IMR-90 (cell line): ENCODE measurements at regions not wholly inside any gene's neighbourhood (a gene's known extent, or its start where the extent isn't known, plus 50 kb on each side); places are given as distances from the start of the nearest gene placed in this dataset.

Experiments used
- BHLHE40 ChIP-seq: fragments of 150-350 bp; IDR thresholded peaks from 2 replicates; pipeline ENCODE4 v1.6.1; 2016; ENCODE audit warnings: mild to moderate bottlenecking, low read depth, low read length
- FOS ChIP-seq: fragments of 150-350 bp; IDR thresholded peaks from 2 replicates; pipeline ENCODE4 v1.6.1; 2016; ENCODE audit warnings: low read depth, low read length
- MAFK ChIP-seq: IDR thresholded peaks from 2 replicates; pipeline ENCODE4 v1.6.1; 2012; ENCODE audit warnings: low read depth, low read length, improper control_type of control experiment
- MXI1 ChIP-seq: IDR thresholded peaks from 2 replicates; pipeline ENCODE4 v1.6.1; 2012; ENCODE audit warnings: low read depth, mild to moderate bottlenecking, low read length, moderate library complexity, borderline replicate concordance
- POLR2A ChIP-seq: IDR thresholded peaks from 2 replicates; pipeline ENCODE4 v1.6.1; 2012; ENCODE audit warnings: mild to moderate bottlenecking, low read depth, low read length
- RAD21 ChIP-seq: IDR thresholded peaks from 2 replicates; pipeline ENCODE4 v1.6.1; 2012; ENCODE audit warnings: low read length, improper control_type of control experiment
- RFX5 ChIP-seq: IDR thresholded peaks from 2 replicates; pipeline ENCODE4 v1.8.0; 2012; ENCODE audit warnings: low read depth, mild to moderate bottlenecking, low read length, moderate library complexity
- SMC3 ChIP-seq: fragments of 150-350 bp; IDR thresholded peaks from 2 replicates; pipeline ENCODE4 v1.6.1; 2016; ENCODE audit warnings: low read depth, mild to moderate bottlenecking, antibody characterized with exemption, low read length, moderate library complexity
- TF ChIP-seq, protein P1 (sequence below): conservative IDR thresholded peaks from 2 replicates; pipeline ENCODE4 v1.5.1; 2012; ENCODE audit warnings: mild to moderate bottlenecking, low read depth, low read length, improper control_type of control experiment
- TF ChIP-seq, protein P2 (sequence below): fragments of 150-350 bp; IDR thresholded peaks from 2 replicates; pipeline ENCODE4 v1.6.1; 2016; ENCODE audit warnings: low read depth, mild to moderate bottlenecking, low read length, moderate library complexity, borderline replicate concordance

DNA sequence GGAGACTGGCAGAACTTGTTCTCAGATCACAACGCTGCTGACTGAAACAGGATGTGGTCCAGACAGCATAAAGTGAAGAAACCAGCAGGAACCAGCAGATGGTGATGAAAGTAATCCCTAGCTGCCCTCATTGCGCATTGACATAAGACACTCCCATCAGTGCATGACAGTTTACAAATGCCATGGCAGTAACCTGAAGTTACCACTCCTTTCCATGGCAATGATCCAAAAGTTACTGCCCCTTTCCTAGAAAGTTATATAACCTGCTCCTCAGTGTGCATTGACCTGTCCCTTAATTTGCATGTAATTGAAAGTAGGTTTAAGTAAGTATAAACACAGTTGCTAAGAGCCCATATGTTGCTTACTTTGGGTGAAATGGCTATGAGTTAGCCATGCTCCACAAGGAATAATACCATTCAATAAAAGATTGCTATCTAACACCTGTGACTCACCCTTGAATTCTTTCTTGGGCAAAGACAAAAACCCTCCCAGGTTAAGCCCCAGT is 149.1 kb upstream of the CD96 start:
- TF ChIP-seq SMC3 (no peak), POLR2A (no peak), BHLHE40 (no peak), MXI1 (no peak), RAD21 (no peak), RFX5 (no peak), FOS (no peak), MAFK (no peak)
- TF ChIP-seq, protein P1, sequence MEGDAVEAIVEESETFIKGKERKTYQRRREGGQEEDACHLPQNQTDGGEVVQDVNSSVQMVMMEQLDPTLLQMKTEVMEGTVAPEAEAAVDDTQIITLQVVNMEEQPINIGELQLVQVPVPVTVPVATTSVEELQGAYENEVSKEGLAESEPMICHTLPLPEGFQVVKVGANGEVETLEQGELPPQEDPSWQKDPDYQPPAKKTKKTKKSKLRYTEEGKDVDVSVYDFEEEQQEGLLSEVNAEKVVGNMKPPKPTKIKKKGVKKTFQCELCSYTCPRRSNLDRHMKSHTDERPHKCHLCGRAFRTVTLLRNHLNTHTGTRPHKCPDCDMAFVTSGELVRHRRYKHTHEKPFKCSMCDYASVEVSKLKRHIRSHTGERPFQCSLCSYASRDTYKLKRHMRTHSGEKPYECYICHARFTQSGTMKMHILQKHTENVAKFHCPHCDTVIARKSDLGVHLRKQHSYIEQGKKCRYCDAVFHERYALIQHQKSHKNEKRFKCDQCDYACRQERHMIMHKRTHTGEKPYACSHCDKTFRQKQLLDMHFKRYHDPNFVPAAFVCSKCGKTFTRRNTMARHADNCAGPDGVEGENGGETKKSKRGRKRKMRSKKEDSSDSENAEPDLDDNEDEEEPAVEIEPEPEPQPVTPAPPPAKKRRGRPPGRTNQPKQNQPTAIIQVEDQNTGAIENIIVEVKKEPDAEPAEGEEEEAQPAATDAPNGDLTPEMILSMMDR, result no peak
- TF ChIP-seq, protein P2, sequence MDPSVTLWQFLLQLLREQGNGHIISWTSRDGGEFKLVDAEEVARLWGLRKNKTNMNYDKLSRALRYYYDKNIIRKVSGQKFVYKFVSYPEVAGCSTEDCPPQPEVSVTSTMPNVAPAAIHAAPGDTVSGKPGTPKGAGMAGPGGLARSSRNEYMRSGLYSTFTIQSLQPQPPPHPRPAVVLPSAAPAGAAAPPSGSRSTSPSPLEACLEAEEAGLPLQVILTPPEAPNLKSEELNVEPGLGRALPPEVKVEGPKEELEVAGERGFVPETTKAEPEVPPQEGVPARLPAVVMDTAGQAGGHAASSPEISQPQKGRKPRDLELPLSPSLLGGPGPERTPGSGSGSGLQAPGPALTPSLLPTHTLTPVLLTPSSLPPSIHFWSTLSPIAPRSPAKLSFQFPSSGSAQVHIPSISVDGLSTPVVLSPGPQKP, result no peak
